Glutamatergic neuron (in vitro differentiated cells): ENCODE measurements at regions not wholly inside any gene's neighbourhood (a gene's known extent, or its start where the extent isn't known, plus 50 kb on each side); places are given as distances from the start of the nearest gene placed in this dataset.

Source experiments
- DNase-seq: peaks from one replicate; pipeline ENCODE4 v3.0.0; 2022
- H3K27ac Mint-ChIP-seq: one replicate; pipeline ENCODE4 v1.8.0; 2020; ENCODE audit warnings: mild to moderate bottlenecking, mixed read lengths, inconsistent platforms; ENCODE audit not compliant: unreplicated experiment
- H3K27me3 Mint-ChIP-seq: one replicate; pipeline ENCODE4 v1.8.0; 2020; ENCODE audit warnings: mild to moderate bottlenecking, moderate library complexity, mixed read lengths, inconsistent platforms; ENCODE audit not compliant: unreplicated experiment
- H3K36me3 Mint-ChIP-seq: one replicate; pipeline ENCODE4 v1.8.0; 2020; ENCODE audit warnings: mild to moderate bottlenecking, mixed read lengths, inconsistent platforms; ENCODE audit not compliant: unreplicated experiment
- H3K4me1 Mint-ChIP-seq: one replicate; pipeline ENCODE4 v1.8.0; 2020; ENCODE audit warnings: mild to moderate bottlenecking, low read depth, mixed read lengths, inconsistent platforms; ENCODE audit not compliant: unreplicated experiment
- H3K4me3 Mint-ChIP-seq: one replicate; pipeline ENCODE4 v1.8.0; 2020; ENCODE audit warnings: mild to moderate bottlenecking, mixed read lengths, inconsistent platforms; ENCODE audit not compliant: unreplicated experiment
- H3K9me3 Mint-ChIP-seq: one replicate; pipeline ENCODE4 v1.8.0; 2020; ENCODE audit warnings: mild to moderate bottlenecking, moderate library complexity, mixed read lengths, inconsistent platforms; ENCODE audit not compliant: unreplicated experiment
- CTCF ChIP-seq: fragments of 200-600 bp; sonication (generic); IDR thresholded peaks from one replicate; pipeline ENCODE4 v1.5.0; 2021; ENCODE audit not compliant: partially characterized antibody, unreplicated experiment

DNA sequence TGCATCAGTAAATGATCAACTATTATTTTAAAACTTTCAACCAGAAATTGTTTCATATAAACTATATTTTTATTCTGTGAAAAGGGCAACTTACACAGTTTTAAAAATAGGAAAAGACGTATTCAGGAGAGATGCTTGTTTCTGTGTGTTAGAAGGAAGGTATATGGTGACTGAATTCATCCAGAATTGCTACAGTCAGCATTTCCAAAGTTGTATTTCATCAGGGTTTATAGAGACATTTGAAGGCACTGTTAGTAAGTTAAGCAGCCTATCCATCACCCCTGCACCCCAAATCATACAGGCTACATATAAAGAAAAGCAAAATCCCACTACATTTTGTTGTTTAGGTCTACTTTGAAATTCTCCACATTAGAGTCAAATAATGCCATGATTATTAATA lies 716.0 kb downstream of the KCTD16 start:
- H3K36me3 Mint-ChIP-seq: no peaks in the 10 kb centered on the region
- H3K9me3 Mint-ChIP-seq: no peaks in the 10 kb centered on the region
- H3K4me3 Mint-ChIP-seq: no peak overlapping the region
- H3K27me3 Mint-ChIP-seq: no peaks in the 10 kb centered on the region
- TF ChIP-seq CTCF: no peak
- no peaks in the 10 kb centered on the region for H3K4me1 Mint-ChIP-seq
- H3K27ac Mint-ChIP-seq: no peak overlapping the region
- no peak for DNase-seq

DNA sequence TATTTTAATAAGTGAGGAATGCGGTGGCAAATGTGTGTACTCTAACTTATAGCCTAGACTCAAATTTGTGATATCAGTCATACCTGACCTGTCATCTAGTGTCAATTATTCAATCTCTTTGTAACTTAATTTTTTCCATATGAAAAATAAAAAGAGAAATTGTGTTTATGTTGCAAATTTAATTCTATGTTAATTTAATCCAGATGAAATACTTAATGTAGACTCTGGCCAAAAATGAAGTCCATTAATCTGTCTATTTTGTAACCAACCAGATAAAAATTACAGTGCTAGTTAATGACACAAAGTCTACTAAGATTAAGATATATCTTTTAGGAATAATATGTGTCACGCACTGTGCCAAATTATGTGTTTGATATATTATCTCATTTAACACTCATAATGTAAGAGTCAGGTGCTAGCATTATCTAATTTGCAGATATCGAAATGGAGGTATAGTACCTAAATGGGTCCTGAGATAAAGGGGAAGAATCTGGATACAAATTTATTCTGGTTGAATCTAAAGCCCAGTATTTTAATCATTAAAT lies 712.1 kb downstream of the KCTD16 start:
- no peak for TF ChIP-seq CTCF
- Mint-ChIP-seq H3K4me1 (no peaks in the 10 kb centered on the region), H3K9me3 (no peaks in the 10 kb centered on the region), H3K4me3 (no peak overlapping the region), H3K27me3 (no peaks in the 10 kb centered on the region), H3K27ac (no peak overlapping the region), H3K36me3 (no peaks in the 10 kb centered on the region)
- no peak for DNase-seq

GRCh38 chr5:144880513-144880912 lies 709.8 kb downstream of the KCTD16 start:
- DNase-seq: no peak
- Mint-ChIP-seq H3K27me3 (no peaks in the 10 kb centered on the region), H3K36me3 (no peaks in the 10 kb centered on the region), H3K4me1 (no peaks in the 10 kb centered on the region), H3K4me3 (no peak overlapping the region), H3K9me3 (no peaks in the 10 kb centered on the region), H3K27ac (no peak overlapping the region)
- TF ChIP-seq CTCF: no peak

- no peak overlapping the region for H3K4me3 Mint-ChIP-seq
- TF ChIP-seq CTCF: no peak
- H3K9me3 Mint-ChIP-seq: no peaks in the 10 kb centered on the region
- H3K27ac Mint-ChIP-seq: no peak overlapping the region
- no peaks in the 10 kb centered on the region for H3K4me1 Mint-ChIP-seq
- no peaks in the 10 kb centered on the region for H3K36me3 Mint-ChIP-seq
- DNase-seq: no peak
- peaks cover 2% of the 10 kb centered on the region for H3K27me3 Mint-ChIP-seq
Observed at GRCh38 chr5:144876990-144877389, 706.3 kb downstream of the KCTD16 start.

DNA sequence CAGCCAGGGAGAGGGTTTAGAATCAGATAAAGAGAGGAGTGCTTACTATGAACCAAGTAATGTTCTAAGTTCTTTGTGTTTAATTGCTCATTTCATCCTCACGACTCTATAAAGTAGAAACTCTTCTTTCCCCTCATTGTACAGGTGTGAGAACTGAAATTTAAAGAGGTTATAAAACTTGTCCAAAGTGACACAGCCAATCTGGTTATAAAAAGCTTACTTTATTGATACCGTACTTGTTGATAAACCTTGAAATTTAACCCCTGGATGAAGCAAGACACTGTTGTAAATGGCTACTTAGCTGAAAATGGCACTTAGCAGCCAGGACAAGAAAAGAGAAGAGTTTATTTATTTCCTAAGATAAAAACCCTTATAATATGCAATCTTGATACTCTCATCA lies 702.4 kb downstream of the KCTD16 start:
- peaks cover 2% of the 10 kb centered on the region for H3K27me3 Mint-ChIP-seq
- TF ChIP-seq CTCF: no peak
- DNase-seq: no peak
- no peak overlapping the region for H3K4me3 Mint-ChIP-seq
- H3K4me1 Mint-ChIP-seq: no peaks in the 10 kb centered on the region
- H3K36me3 Mint-ChIP-seq: no peaks in the 10 kb centered on the region
- H3K27ac Mint-ChIP-seq: no peak overlapping the region
- H3K9me3 Mint-ChIP-seq: no peaks in the 10 kb centered on the region
